ENCODE measurements at regions not wholly inside any gene's neighbourhood (a gene's known extent, or its start where the extent isn't known, plus 50 kb on each side); places are given as distances from the start of the nearest gene placed in this dataset.

- H3K79me2 ChIP-seq (ENCODE audit: control insufficient read depth, low read length), result no peaks in the 10 kb centered on the region
- H3K4me1 ChIP-seq (ENCODE audit: control insufficient read depth, low read length), result no peaks in the 10 kb centered on the region
- no peak for TF ChIP-seq CTCF (IDR thresholded peaks at IDR 0.05; ENCODE audit: low read depth, low read length, poor library complexity, severe bottlenecking)
- TF ChIP-seq EZH2phosphoT487 (IDR thresholded peaks at IDR 0.05; ENCODE audit: borderline replicate concordance, low read length), result no peak
- H3K27me3 ChIP-seq (ENCODE audit: control insufficient read depth, low read length), result no peaks in the 10 kb centered on the region
- H3F3A ChIP-seq (ENCODE audit: control insufficient read depth, insufficient read depth), result no peaks in the 10 kb centered on the region
- no peaks in the 10 kb centered on the region for H3K36me3 ChIP-seq (ENCODE audit: control insufficient read depth, low read length)
- no peaks in the 10 kb centered on the region for H3K9me2 ChIP-seq (replicated peaks; ENCODE audit: control insufficient read depth, low read length)
- H3K4me2 ChIP-seq (ENCODE audit: low read length), result no peak overlapping the region
- no peaks in the 10 kb centered on the region for H3K9me3 ChIP-seq (ENCODE audit: control insufficient read depth, insufficient read depth, low read length)
- no peaks in the 10 kb centered on the region for H4K20me1 ChIP-seq (ENCODE audit: control insufficient read depth, insufficient read depth, low read depth, low read length)
- no peak overlapping the region for H3K4me3 ChIP-seq (ENCODE audit: low read length)
- H3K27ac ChIP-seq (ENCODE audit: low read depth, low read length), result no peak overlapping the region
Measured at GRCh38 chr5:58399951-58400350, 59.9 kb downstream of the PLK2 start.

- H4K20me1 ChIP-seq (ENCODE audit: control insufficient read depth, insufficient read depth, low read depth, low read length), result no peaks in the 10 kb centered on the region
- no peaks in the 10 kb centered on the region for H3K9me3 ChIP-seq (ENCODE audit: control insufficient read depth, insufficient read depth, low read length)
- H3F3A ChIP-seq (ENCODE audit: control insufficient read depth, insufficient read depth), result no peaks in the 10 kb centered on the region
- no peak overlapping the region for H3K27ac ChIP-seq (ENCODE audit: low read depth, low read length)
- no peak overlapping the region for H3K4me3 ChIP-seq (ENCODE audit: low read length)
- no peaks in the 10 kb centered on the region for H3K27me3 ChIP-seq (ENCODE audit: control insufficient read depth, low read length)
- H3K4me2 ChIP-seq (ENCODE audit: low read length), result no peak overlapping the region
- H3K36me3 ChIP-seq (ENCODE audit: control insufficient read depth, low read length), result no peaks in the 10 kb centered on the region
- no peaks in the 10 kb centered on the region for H3K79me2 ChIP-seq (ENCODE audit: control insufficient read depth, low read length)
- H3K4me1 ChIP-seq (ENCODE audit: control insufficient read depth, low read length), result no peaks in the 10 kb centered on the region
- no peaks in the 10 kb centered on the region for H3K9me2 ChIP-seq (replicated peaks; ENCODE audit: control insufficient read depth, low read length)
- TF ChIP-seq CTCF (IDR thresholded peaks at IDR 0.05; ENCODE audit: low read depth, low read length, poor library complexity, severe bottlenecking), result no peak
- no peak for TF ChIP-seq EZH2phosphoT487 (IDR thresholded peaks at IDR 0.05; ENCODE audit: borderline replicate concordance, low read length)
Measured at GRCh38 chr5:58394339-58394738, 65.5 kb downstream of the PLK2 start.

- no peaks in the 10 kb centered on the region for H3K4me1 ChIP-seq (ENCODE audit: control insufficient read depth, low read length)
- H4K20me1 ChIP-seq (ENCODE audit: control insufficient read depth, insufficient read depth, low read depth, low read length), result no peaks in the 10 kb centered on the region
- H3K27me3 ChIP-seq (ENCODE audit: control insufficient read depth, low read length), result no peaks in the 10 kb centered on the region
- H3K79me2 ChIP-seq (ENCODE audit: control insufficient read depth, low read length), result no peaks in the 10 kb centered on the region
- H3K27ac ChIP-seq (ENCODE audit: low read depth, low read length), result no peak overlapping the region
- H3F3A ChIP-seq (ENCODE audit: control insufficient read depth, insufficient read depth), result no peaks in the 10 kb centered on the region
- H3K9me3 ChIP-seq (ENCODE audit: control insufficient read depth, insufficient read depth, low read length), result no peaks in the 10 kb centered on the region
- no peak overlapping the region for H3K4me2 ChIP-seq (ENCODE audit: low read length)
- TF ChIP-seq CTCF (IDR thresholded peaks at IDR 0.05; ENCODE audit: low read depth, low read length, poor library complexity, severe bottlenecking) (no peak), EZH2phosphoT487 (IDR thresholded peaks at IDR 0.05; ENCODE audit: borderline replicate concordance, low read length) (no peak)
- no peaks in the 10 kb centered on the region for H3K36me3 ChIP-seq (ENCODE audit: control insufficient read depth, low read length)
- H3K9me2 ChIP-seq (replicated peaks; ENCODE audit: control insufficient read depth, low read length), result no peaks in the 10 kb centered on the region
- H3K4me3 ChIP-seq (ENCODE audit: low read length), result no peak overlapping the region
Measured at GRCh38 chr5:58393716-58394115, 66.2 kb downstream of the PLK2 start.

GRCh38 chr5:58392496-58392895 is 67.4 kb downstream of the PLK2 start:
- Histone ChIP-seq H3F3A (ENCODE audit: control insufficient read depth, insufficient read depth) (no peaks in the 10 kb centered on the region), H3K4me3 (ENCODE audit: low read length) (no peak overlapping the region), H4K20me1 (ENCODE audit: control insufficient read depth, insufficient read depth, low read depth, low read length) (no peaks in the 10 kb centered on the region), H3K4me1 (ENCODE audit: control insufficient read depth, low read length) (no peaks in the 10 kb centered on the region), H3K27ac (ENCODE audit: low read depth, low read length) (no peak overlapping the region), H3K4me2 (ENCODE audit: low read length) (no peak overlapping the region), H3K36me3 (ENCODE audit: control insufficient read depth, low read length) (no peaks in the 10 kb centered on the region), H3K9me3 (ENCODE audit: control insufficient read depth, insufficient read depth, low read length) (no peaks in the 10 kb centered on the region), H3K27me3 (ENCODE audit: control insufficient read depth, low read length) (no peaks in the 10 kb centered on the region), H3K9me2 (replicated peaks; ENCODE audit: control insufficient read depth, low read length) (no peaks in the 10 kb centered on the region), H3K79me2 (ENCODE audit: control insufficient read depth, low read length) (no peaks in the 10 kb centered on the region)
- TF ChIP-seq EZH2phosphoT487 (IDR thresholded peaks at IDR 0.05; ENCODE audit: borderline replicate concordance, low read length) (no peak), CTCF (IDR thresholded peaks at IDR 0.05; ENCODE audit: low read depth, low read length, poor library complexity, severe bottlenecking) (no peak)

All from DOHH2 (cell line).